MG63 (cell line): ENCODE measurements at regions not wholly inside any gene's neighbourhood (a gene's known extent, or its start where the extent isn't known, plus 50 kb on each side); places are given as distances from the start of the nearest gene placed in this dataset.
"Not testable (repeated sequence)": the region's sequence is repeated elsewhere in the genome, so short reads cannot be mapped to it uniquely, and the experiment has no call there.

ENCODE experiments used
- DNase-seq: peaks from one replicate; pipeline ENCODE4 v3.0.0-alpha.2; 2020
- H3K27me3 ChIP-seq: fragments of 250-450 bp; sonication (Bioruptor Pico); 2 replicates; pipeline ENCODE4 v1.5.1; 2020; ENCODE audit warnings: mild to moderate bottlenecking, moderate library complexity
- H3K36me3 ChIP-seq: fragments of 250-450 bp; sonication (Bioruptor Pico); 2 replicates; pipeline ENCODE4 v1.5.1; 2020; ENCODE audit warnings: mild to moderate bottlenecking, moderate library complexity
- H3K4me3 ChIP-seq: fragments of 250-450 bp; sonication (Bioruptor Pico); 2 replicates; pipeline ENCODE4 v1.5.1; 2020; ENCODE audit warnings: mild to moderate bottlenecking, moderate library complexity
- H3K9me3 ChIP-seq: fragments of 250-450 bp; sonication (Bioruptor Pico); 2 replicates; pipeline ENCODE4 v1.5.1; 2020; ENCODE audit warnings: mild to moderate bottlenecking, moderate library complexity

DNA sequence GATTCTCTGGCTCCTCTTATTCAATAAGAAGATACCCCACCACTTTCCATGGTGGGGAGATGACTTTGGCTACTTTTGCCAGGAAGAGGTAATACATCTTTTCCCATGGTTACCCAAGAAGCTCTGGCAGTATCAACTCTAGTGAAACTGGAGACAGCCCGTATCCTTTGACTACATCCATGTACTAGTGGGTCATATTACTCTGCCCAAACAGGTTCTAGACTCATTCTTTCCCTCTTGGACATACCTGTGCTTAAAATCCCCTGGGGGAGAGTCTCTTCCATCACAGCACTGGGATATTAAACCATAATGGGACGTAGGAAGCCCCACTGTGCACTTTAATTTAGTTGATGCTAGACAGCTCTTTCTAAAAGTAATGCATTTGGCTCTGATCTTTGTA is 144.7 kb upstream of the KLF12 start:
- no peak for DNase-seq
- no peaks in the 10 kb centered on the region for H3K36me3 ChIP-seq

DNA sequence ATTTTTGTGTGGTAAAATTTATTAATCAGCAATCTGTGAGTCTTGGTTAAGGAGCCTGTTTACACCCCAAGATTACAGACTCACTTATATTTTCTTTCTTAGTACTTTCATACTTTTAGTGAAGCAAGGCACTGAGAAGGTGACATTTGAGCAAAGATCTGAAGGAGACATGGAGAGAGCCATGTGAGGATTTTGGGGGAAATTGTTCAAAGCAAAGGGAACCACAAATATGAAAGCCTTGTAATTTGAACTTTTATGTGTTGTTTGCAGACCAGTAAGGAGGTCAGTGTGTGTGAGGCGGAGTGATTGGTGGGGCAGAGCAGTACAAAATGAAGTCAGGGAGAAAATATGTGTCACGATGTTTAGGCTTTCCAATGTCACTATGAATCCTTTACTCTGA is 140.7 kb upstream of the KLF12 start:
- DNase-seq: no peak
- Histone ChIP-seq H3K27me3 (no peaks in the 10 kb centered on the region), H3K4me3 (no peak overlapping the region), H3K9me3 (no peaks in the 10 kb centered on the region), H3K36me3 (no peaks in the 10 kb centered on the region)

More for the DNA sequence above, 144.7 kb upstream of the KLF12 start:
- no peaks in the 10 kb centered on the region for H3K27me3 ChIP-seq
- H3K4me3 ChIP-seq: no peak overlapping the region
- H3K9me3 ChIP-seq: no peaks in the 10 kb centered on the region

DNA sequence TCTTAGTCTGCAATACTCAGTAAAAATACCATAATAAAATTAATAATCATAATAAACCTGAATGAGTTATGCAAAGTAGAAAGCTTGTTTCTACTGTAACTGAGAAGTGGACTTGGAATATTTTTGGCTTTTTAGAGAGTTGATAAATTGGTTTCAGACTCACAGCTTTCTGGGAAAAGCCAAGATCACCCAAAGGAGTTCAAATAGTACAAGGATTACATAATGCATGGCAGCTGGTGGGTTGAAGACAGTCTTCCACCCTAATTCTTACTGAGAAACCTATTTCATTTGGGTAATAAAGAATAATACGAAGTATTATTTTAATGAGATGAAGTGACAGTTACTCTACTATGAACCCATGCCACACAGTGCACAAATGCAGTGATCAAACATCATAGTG is 139.4 kb upstream of the KLF12 start:
- no peaks in the 10 kb centered on the region for H3K27me3 ChIP-seq
- H3K9me3 ChIP-seq: no peaks in the 10 kb centered on the region
- no peaks in the 10 kb centered on the region for H3K36me3 ChIP-seq
- no peak overlapping the region for H3K4me3 ChIP-seq
- no peak for DNase-seq

DNA sequence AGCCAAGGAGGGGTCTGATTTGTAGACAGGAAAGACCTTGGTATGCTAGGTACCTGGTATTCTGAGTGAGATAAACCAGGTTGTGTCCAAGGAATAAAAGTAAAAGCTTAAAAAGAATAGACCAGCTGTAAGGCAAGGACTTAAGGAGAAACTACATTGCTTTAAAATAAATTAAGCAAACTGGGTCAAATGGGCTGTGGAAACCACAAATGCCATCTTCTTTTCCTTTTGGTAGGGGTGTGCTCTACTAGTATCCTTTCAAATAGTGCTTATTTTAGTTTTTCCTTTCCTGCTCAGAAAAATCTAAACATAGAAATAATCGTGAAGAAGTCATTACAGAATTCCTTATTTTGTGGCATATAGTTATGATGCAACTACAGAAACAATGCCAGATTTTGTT is 138.6 kb upstream of the KLF12 start:
- H3K27me3 ChIP-seq: no peaks in the 10 kb centered on the region
- no peak for DNase-seq

DNA sequence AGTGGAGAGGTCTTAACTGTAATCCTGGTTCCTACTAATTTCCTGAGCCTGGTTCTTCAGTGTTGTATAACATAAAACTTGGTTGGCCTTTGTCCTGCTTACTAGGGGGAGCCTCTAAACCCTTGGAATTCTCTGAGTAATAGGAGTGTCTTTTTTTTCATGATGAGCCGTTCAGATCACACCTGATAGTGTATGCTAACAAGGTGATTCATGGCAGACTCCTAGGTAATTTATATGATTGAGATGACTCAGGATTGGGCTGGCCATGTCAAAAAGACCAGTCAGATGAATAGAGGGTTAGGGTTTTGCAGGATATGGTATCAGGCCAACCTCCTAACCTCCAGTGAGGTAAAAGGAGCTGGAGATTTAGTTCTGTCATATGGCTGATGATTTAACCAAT is 135.8 kb upstream of the KLF12 start:
- no peak for DNase-seq
- no peaks in the 10 kb centered on the region for H3K27me3 ChIP-seq
- no peaks in the 10 kb centered on the region; the same call in none of the 2 replicates for H3K9me3 ChIP-seq
- H3K4me3 ChIP-seq: no peak overlapping the region
- H3K36me3 ChIP-seq: no peaks in the 10 kb centered on the region

More for the DNA sequence above, 138.6 kb upstream of the KLF12 start:
- no peaks in the 10 kb centered on the region for H3K36me3 ChIP-seq
- no peak overlapping the region for H3K4me3 ChIP-seq
- H3K9me3 ChIP-seq: no peaks in the 10 kb centered on the region

DNA sequence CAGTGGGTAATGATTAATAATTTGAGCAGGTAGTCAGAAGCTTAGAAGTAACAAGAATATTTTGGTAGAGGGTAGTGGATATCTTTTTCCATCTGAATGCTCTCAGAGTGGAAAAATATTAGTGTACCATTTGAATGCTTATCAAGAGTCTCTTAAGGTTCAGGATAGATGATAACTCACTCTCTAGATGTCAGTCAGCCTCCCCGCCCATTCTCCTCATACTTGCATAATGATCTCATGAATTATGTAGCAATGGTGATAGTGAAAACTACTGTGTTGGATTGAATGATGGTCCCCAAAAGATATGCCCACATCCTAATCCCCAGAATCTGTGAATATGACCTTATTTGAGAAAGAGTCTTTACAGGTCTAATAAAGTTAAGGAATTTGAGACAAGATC is 132.7 kb upstream of the KLF12 start:
- DNase-seq: no peak
- no peaks in the 10 kb centered on the region for H3K36me3 ChIP-seq
- H3K27me3 ChIP-seq: no peaks in the 10 kb centered on the region
- no peak overlapping the region for H3K4me3 ChIP-seq
- H3K9me3 ChIP-seq: peaks cover 5% of the 10 kb centered on the region

DNA sequence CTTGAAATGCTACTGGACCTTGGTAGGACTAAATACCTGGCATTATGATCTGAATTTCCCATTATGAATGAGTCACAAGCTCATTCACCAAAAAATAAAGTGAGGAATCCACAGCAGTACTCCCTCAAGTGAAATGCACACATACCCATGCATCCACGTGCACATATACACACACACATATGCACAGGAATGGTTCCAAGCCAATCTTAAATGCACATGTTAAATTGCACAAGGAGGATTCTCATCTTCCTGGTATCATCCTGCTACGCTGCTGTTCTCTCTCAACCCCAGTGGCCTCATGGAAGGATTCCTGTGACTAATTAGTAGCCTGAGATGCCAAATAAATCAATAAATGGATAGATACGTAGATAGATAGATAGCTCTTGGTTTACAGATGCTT is 132.1 kb upstream of the KLF12 start:
- H3K9me3 ChIP-seq: peaks cover 5% of the 10 kb centered on the region
- H3K27me3 ChIP-seq: no peaks in the 10 kb centered on the region

DNA sequence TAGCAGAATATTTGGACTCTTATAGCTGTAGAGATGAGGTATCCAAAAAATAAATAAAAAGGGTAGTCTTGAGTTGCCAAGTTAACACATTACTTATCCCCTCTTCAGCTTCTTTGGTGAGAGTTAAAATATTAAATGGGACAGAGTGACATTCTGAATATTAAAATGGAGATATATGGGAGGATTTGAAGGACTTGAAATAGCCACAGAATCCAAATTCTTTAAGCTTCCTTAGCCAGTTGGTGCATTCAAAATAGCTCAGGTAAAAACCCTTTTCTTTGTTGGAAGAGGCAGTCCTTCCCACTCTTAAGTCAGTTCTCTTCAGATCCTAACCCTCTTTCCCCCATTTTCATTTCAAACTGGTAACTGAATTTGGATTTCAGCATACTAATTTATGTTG is 130.1 kb upstream of the KLF12 start:
- no peak overlapping the region for H3K4me3 ChIP-seq
- no peaks in the 10 kb centered on the region for H3K27me3 ChIP-seq
- no peaks in the 10 kb centered on the region for H3K36me3 ChIP-seq
- no peak for DNase-seq
- H3K9me3 ChIP-seq: peaks cover 5% of the 10 kb centered on the region

More for the DNA sequence above, 132.1 kb upstream of the KLF12 start:
- Histone ChIP-seq H3K36me3 (no peaks in the 10 kb centered on the region), H3K4me3 (no peak overlapping the region)
- DNase-seq: no peak

DNA sequence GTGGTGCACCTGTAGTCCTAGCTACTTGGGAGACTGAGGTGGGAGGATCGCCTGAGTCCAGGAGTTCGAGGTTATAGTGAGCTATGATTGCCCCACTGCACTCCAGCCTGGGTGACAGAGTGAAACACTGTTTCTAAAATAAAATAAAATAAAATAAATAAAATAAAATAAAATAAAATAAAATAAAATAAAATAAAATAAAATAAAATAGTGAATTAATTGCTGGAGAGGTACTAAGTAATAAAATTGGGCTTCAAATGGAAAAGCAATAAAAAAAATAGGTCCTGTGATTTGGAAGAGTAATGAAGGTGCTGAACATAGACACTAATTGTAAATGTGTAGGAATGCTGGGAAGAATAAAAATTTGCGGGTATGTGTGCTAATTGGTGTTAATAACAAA is 126.2 kb upstream of the KLF12 start:
- not testable (repeated sequence) for DNase-seq, H3K27me3 ChIP-seq

DNA sequence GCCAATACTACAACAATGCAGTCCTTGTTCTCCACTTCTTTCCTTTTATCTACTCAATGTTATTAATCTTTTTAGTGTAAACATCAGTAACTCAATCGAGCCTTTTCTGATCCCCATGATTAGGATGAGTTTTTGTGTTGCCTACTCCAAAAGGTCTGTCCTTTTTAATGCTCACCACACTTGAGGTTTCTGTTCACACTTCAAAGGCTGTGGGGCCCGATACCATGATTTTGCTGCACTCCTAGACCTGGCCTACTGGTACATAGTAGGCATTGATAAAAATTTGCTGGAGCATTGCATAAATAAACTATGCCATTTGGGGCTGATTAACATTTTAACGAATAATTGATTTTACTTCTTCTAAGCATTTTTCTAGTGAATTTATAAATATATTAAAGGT is 125.4 kb upstream of the KLF12 start:
- Histone ChIP-seq H3K36me3 (no peaks in the 10 kb centered on the region), H3K27me3 (no peaks in the 10 kb centered on the region)
- DNase-seq: no peak

More for the DNA sequence above, 126.2 kb upstream of the KLF12 start:
- H3K36me3 ChIP-seq, H3K4me3 ChIP-seq, H3K9me3 ChIP-seq: not testable (repeated sequence)

DNA sequence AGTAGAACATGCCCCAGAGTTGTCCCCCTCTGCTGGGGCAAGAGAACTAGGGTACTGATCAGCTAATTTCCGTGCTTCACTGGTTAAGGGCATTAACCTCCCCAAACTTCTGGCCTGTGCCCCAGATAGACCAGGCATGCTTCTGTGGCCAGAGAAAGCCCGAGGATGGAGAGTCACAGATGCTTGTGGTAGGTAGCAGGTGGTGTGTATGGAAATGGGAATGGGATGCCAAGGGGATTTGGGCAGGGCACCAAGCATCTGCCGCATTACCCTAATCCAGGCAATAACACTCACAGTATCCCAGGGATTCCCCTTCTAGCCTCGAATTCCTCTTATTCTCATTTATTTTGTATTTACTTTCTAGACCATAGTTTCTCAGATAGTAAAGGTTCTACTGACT is 124.8 kb upstream of the KLF12 start:
- Histone ChIP-seq H3K9me3 (peaks cover 2% of the 10 kb centered on the region), H3K27me3 (no peaks in the 10 kb centered on the region), H3K4me3 (no peak overlapping the region), H3K36me3 (no peaks in the 10 kb centered on the region)
- no peak for DNase-seq

More for the DNA sequence above, 125.4 kb upstream of the KLF12 start:
- no peak overlapping the region for H3K4me3 ChIP-seq
- peaks cover 5% of the 10 kb centered on the region for H3K9me3 ChIP-seq

DNA sequence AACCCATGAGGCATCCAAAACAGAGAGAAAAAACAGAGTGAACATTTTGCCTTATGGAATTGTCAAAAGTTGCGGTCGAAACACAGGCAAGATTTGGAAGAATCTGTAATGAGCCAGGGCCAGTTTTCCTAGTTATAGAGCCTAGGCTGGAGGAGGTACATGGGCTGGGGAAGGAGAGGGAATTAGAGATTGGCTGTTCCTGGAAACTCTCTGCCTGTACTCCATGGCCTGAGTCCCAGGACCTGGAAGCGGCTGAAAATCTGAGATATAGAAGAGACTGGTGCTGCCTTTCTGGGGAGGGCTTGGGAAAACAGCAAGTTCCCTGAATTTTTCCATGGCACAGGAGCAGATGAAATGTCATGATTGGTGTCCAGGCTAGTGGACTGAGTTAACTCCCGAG is 122.8 kb upstream of the KLF12 start:
- Histone ChIP-seq H3K27me3 (no peaks in the 10 kb centered on the region), H3K36me3 (no peaks in the 10 kb centered on the region), H3K9me3 (no peaks in the 10 kb centered on the region), H3K4me3 (no peak overlapping the region)
- no peak for DNase-seq

DNA sequence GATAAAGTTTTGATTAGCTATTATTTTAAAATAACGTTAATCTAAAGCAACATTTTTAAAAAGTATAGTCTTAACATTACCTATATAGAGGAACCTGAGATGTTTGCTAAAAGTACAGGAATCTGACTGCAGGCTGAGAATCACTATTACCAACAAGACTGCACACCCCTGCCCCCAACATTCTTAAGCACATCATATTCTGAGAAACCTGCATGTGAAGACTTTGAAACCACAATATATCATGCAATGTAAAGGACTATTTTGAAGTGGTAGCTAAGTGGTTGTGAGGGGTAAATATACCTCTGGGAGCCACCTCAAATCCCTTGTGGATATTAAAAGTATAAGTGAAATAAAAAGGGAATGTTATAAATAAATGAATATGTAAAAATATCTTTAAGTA is 119.0 kb upstream of the KLF12 start:
- Histone ChIP-seq H3K4me3 (no peak overlapping the region), H3K27me3 (no peaks in the 10 kb centered on the region), H3K36me3 (no peaks in the 10 kb centered on the region), H3K9me3 (peaks cover 7% of the 10 kb centered on the region)
- DNase-seq: no peak

DNA sequence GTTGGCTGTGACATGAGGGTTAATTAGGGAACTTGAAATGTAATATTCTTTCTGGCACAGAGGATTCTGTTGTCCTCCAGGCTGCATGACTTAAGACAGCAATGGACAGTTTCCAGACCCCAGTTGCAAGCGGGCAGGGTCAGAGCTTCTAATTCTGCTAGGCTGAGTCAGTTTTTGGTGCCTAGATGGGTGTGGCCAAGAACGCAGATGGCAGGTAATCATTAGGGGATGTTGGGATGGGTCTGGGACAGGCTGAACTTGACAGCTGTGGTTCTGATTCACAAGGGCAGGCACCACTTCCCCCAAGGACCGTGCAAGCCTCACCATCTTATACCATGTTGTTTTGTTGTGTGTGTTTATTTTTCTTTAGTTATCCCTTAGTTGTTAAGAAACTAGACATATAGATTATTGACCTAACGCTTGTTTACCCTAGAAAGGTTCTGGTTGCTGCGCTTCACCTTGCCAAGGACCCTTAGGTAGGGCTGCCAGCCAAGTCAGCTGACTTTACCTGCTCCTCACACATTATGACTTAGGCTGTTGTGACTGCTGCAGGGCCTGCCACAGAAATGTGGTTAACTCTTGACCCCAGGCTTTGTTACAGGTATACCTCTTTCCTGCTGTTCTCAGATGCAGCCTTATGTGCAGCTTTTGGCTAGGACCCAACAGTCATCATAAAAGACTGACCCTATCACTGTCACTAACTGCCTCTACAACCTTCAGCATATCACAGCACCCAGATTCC is 117.7 kb upstream of the KLF12 start:
- Histone ChIP-seq H3K9me3 (peaks cover 7% of the 10 kb centered on the region), H3K36me3 (no peaks in the 10 kb centered on the region), H3K27me3 (no peaks in the 10 kb centered on the region), H3K4me3 (no peak overlapping the region)
- DNase-seq: peak; percentile 48

DNA sequence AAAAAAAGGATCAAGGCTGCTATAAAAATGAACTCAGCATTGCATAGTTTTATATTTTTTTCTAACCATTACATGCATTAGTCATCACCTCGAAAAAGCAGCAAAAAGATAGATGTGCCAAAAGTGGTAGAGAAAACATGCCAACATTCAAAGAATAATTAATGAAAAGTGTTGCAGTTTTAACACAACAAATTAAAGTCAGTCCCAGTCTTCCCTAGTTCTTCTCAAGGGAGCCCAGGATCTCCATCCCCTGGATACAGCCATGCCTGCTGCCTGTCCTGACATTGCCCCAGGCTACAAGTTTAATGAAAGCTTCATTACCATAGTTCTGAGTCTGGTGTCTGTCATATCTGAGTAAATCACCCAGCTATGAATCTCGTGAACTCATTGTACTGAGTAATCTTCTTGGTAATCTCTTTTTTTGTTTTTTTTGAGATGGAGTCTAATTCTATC is 116.6 kb upstream of the KLF12 start:
- peaks cover 7% of the 10 kb centered on the region for H3K9me3 ChIP-seq
- H3K27me3 ChIP-seq: no peaks in the 10 kb centered on the region
- H3K4me3 ChIP-seq: no peak overlapping the region
- DNase-seq: peak; percentile 19
- no peaks in the 10 kb centered on the region for H3K36me3 ChIP-seq

DNA sequence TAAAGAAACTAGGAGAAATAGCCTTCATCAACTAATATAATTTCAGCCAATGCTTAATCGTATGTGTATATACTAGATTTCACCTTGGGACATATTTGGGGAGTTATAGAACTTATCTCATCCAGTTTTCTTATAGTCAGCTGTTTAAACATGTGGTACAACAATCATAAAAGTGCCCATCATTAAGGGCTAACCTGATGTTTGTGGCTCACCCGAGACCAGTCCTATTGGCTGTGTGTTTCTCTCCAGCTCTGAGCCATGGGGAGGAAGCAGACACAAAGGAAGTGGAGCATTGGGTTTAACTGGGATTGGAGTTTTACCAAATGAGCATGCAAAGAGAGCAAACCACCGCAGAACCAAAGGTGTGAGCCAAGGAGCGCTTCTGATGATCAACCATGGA is 114.3 kb upstream of the KLF12 start:
- H3K27me3 ChIP-seq: no peaks in the 10 kb centered on the region

DNA sequence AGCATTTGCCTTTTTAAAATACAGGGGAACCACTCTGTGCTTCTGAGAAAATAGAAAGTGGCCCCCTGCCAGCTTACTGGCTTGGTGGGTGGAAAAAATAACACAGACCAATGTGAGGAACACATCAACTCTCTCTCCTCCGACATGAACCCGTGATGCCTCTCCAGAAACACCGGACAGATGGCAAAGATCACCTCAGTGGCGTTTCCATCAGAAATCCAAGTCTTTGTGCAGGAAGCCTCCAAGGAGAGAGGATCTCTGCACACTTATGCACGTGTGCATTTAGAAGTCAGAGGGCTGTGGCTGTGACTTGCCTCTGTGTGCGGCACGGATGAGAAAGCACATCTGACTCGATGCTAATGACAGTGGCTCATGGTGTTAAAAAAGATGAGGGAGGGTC is 112.3 kb upstream of the KLF12 start:
- no peaks in the 10 kb centered on the region for H3K27me3 ChIP-seq
- no peak overlapping the region for H3K4me3 ChIP-seq
- peaks cover 25% of the 10 kb centered on the region for H3K9me3 ChIP-seq
- H3K36me3 ChIP-seq: no peaks in the 10 kb centered on the region; the same call in 1 of the 2 replicates
- DNase-seq: no peak

More for the DNA sequence above, 114.3 kb upstream of the KLF12 start:
- DNase-seq: no peak
- Histone ChIP-seq H3K36me3 (no peaks in the 10 kb centered on the region), H3K4me3 (no peak overlapping the region), H3K9me3 (peaks cover 10% of the 10 kb centered on the region)
